Embryonic facial prominence (tissue), 1 donor: ENCODE measurements at regions not wholly inside any gene's neighbourhood (a gene's known extent, or its start where the extent isn't known, plus 50 kb on each side); places are given as distances from the start of the nearest gene placed in this dataset.

ENCODE experiments used
- DNase-seq: peaks from one replicate; pipeline ENCODE4 v3.0.0-alpha.2; 2016; ENCODE audit errors: extremely low spot score

DNA sequence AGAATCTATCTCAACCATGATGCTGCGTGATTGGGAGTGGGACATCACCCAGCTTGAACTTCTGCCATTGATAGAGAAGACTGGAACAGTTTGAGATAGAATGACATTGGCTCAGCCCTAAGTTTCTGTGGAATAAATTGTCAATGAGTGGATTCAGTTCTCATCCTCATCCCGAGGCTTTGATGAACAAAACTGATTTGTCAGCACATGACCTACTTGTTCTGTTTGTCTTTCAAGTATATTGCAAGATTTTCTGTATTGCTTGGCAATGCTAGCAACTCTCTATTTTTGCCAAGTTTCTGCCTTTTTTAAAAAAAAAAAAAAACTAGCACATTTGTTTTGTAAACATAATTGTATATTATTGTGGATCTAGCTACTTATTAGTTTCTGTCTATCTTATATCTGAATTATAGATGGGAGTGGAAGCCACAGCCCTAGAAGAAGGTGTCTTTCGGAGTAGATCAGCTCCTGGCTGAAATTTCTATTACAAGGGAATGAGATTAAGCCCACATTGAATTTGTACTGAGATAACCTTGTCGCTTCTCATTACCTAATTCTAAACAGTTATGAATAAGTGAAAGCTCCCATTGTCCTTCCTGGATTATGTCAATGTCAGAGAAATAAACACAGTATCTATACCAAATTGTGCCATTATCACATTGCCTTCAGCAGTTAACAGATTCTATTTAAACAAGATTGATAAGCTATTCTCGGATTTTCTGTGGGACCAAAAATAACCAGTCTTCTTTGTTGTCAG, 166.1 kb downstream of the TNFSF13B start:
- DNase-seq, result no peak

- DNase-seq, result no peak
These were observed 168.0 kb downstream of the TNFSF13B start for GRCh38 chr13:108437496-108437895.

- DNase-seq, result no peak
These were observed 170.0 kb downstream of the TNFSF13B start for GRCh38 chr13:108439556-108439955.

DNA sequence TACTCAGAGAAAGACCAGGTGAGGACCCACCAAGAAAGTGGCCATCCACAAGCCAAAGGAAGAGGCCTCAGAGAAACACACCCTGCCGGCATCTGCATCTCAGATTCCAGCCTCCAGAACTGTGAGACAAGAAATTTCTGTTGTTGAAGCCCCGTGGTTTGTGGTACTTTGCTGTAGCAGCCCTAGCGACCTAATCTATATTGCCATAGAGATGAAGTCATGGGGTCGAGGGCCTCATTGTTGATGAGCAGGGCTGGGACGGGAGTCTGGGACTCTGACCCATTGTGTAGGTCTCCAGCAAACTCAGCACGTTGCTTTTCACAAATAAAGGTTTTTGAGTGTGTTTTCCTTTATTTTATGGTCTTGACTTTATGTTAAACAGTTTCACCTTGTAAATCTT, 174.9 kb downstream of the TNFSF13B start:
- no peak for DNase-seq

DNA sequence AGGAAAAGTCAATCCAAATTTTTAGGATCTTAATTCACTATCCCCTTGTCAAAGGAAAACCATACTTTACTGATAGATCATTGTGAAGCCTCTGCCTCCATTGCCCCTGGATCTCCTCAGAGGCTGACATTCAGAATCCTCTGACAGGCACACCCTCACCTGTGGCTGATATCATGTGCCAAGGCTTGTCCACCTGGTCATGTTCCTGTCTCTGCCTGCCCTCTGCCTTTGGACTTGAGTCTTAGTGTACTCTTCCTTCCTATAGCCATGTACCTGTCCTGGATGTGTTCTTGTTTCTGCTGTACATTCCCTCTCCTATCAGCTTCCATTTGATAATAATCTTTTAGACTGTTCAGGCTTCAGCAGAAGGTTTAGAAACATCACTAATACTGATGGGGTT, 179.4 kb downstream of the TNFSF13B start:
- DNase-seq, result no peak

GRCh38 chr13:108451121-108451520, 178.3 kb upstream of the MYO16 start:
- no peak for DNase-seq

GRCh38 chr13:108455320-108455719, 174.1 kb upstream of the MYO16 start:
- DNase-seq, result no peak

DNA sequence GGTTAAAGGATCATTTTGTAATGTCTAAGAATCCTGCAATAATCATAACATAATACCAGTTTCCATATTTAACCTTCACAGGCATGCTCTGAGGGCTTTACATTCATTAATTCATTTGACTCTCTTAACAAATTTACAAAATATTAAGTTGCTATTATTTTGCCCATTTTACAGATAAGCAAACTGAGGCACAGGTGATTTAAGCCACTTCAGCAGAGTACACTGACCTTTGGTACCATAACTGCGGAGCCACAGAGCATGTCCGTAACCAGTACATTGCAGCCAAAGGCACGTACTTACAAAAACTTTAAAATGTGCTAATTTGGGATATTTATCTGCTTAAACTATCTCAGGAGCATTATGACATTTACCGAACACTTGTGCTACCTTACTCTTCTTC, 169.4 kb upstream of the MYO16 start:
- no peak for DNase-seq

- DNase-seq, result no peak
These were observed 168.7 kb upstream of the MYO16 start for GRCh38 chr13:108460746-108461145.

DNA sequence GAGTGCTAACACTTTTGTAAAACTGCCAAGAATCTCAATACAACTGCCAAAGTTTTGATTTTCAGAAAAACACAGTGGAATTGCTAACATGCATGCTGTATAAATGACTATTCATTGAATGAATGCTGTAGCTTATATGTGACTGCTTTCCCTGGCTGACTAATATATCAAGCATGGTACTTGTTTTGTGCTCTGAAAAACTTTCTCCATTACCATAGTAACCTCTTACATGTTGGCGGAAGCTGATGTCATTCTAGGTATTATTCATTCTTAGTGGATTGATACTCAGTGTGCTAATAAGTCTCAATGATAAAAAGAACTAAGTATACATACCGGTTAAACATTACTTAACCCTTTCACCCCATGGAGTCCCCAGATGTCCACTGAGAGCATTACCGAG, 166.1 kb upstream of the MYO16 start:
- peak; percentile 31 for DNase-seq

- DNase-seq, result no peak
These were observed 158.5 kb upstream of the MYO16 start for GRCh38 chr13:108470921-108471320.

GRCh38 chr13:108475181-108475580, 154.2 kb upstream of the MYO16 start:
- no peak for DNase-seq

GRCh38 chr13:108477376-108477775, 152.0 kb upstream of the MYO16 start:
- no peak for DNase-seq

GRCh38 chr13:108478179-108478578, 151.2 kb upstream of the MYO16 start:
- DNase-seq, result no peak

GRCh38 chr13:108483981-108484380, 145.4 kb upstream of the MYO16 start:
- DNase-seq, result no peak

DNA sequence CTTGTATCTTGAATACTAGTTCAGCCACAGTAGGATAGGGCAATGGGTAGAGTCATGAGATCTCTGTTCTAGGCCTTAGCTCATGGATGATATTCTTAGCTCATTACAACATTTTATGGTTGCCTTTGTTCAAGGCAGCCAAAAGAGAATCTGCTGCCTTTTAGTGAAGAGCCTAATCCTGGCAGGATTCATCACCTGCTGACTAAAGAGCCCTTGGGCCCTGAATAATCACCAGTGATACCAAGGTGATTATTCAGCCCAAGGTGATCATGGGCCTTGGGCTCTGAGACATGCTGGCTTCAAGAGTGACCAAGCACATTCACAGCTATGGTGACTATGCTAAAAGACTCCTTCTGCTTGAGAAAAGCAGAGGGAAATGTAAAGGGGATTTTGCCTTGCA, 143.3 kb upstream of the MYO16 start:
- DNase-seq, result no peak

DNA sequence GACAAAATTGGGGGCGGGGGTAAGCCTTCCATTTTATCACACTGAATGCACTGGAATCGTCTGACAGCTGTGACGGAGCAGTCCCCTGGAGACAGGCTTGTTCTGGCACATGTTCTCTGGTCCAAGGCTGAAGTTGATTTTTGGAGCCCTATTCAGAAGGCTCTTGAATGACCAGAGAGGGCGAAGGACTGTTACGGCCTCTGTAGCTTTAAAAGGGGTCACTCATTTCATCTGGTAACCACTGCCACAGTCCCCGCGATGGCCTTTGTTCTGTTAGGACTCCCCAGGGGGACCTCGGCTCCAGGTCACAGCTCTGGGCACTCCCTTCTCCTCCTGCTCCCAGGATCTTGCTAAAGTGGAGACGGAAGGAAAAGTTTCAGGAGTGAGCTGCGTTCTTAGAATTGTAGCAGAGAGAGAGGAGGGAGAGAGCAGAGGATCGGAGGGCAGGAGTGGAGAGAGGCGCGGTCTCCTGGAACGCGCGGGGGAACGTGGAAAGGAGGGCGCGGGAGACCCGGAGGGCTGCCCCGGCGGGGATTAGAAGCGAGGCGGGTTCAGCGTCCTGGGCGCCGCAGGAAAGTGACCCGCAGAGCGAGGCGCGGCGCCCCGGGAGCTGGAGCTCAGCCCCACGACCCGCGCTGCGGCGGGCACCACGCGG, 134.3 kb upstream of the MYO16 start:
- peak; percentile 14 for DNase-seq

GRCh38 chr13:108495646-108496361, 133.6 kb upstream of the MYO16 start:
- no peak for DNase-seq

GRCh38 chr13:108496362-108497210, 132.8 kb upstream of the MYO16 start:
- DNase-seq, result no peak

- no peak for DNase-seq
These were observed 128.7 kb upstream of the MYO16 start for GRCh38 chr13:108500711-108501110.

DNA sequence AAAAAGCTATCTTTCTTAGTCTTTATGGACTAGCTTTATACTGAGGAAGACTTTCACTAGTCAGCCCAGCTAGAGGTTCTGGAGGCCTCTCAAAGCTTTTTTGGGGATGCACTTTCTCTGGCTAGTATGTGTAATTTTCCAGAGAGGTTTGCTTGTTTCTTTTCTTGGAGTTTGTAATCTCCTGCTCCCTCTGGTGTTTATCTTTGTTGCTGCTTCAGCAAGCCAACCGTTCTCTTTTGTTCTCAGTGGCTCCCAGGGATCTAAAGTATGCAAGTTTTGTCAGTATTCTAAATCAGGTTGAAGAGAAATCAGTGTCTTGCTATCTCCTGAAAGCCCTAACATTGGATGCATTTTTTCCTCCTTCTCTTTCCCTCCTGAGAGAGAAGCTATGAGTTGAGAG, 121.1 kb upstream of the MYO16 start:
- DNase-seq, result no peak

DNA sequence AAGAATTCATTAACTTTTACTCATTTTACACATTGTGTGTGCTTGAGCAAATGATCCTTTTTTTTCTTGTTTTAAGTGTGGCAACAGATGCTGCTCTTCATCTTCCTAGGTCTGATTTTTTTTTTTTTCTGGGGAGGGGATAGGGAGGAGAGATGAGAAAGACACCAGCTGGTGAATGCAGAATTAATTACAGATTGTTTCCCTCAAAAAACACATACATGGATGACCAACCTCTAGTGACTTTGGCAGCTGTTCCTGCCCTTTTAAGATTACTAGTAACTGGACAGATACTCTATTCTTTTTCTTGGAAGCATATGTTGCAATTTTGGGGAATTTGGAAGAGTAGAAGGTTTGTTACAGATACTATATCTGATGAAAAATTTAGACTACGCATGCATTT, 103.6 kb upstream of the MYO16 start:
- DNase-seq, result no peak
